Keratinocyte (primary cell): ENCODE measurements at regions not wholly inside any gene's neighbourhood (a gene's known extent, or its start where the extent isn't known, plus 50 kb on each side); places are given as distances from the start of the nearest gene placed in this dataset.

ENCODE experiments used
- DNase-seq: peaks from one replicate; pipeline ENCODE4 v3.0.0-alpha.2; 2011; ENCODE audit warnings: low read depth, missing footprints, low spot score
- FAIRE-seq: peaks from 2 replicates; lab custom pipeline; 2011; peaks lifted over from hg19 to GRCh38; lab: Jason Lieb, UNC
- H2AFZ ChIP-seq: 2 replicates; pipeline ENCODE4 v1.6.0; 2012; ENCODE audit warnings: low read length, control low read depth, inconsistent platforms; ENCODE audit not compliant: control insufficient read depth
- H3K27ac ChIP-seq: 2 replicates; pipeline ENCODE4 v1.5.1; 2011; ENCODE audit warnings: low read length; ENCODE audit not compliant: control insufficient read depth, insufficient read depth
- H3K27me3 ChIP-seq: 3 replicates; pipeline ENCODE4 v1.6.0; 2011; ENCODE audit warnings: low read length; ENCODE audit not compliant: control insufficient read depth, insufficient read depth; ENCODE audit errors: extremely low read depth
- H3K36me3 ChIP-seq, 2 experiments: 2 replicates in 1 of 2; 3 replicates in 1 of 2; pipeline ENCODE4 v1.5.1; 2011; ENCODE audit warnings: low read length in 2 of 2, mild to moderate bottlenecking in 1 of 2; ENCODE audit not compliant: control insufficient read depth in 2 of 2, insufficient read depth in 2 of 2; ENCODE audit errors: extremely low read depth in 1 of 2
- H3K4me1 ChIP-seq: 3 replicates; pipeline ENCODE4 v1.5.1; 2011; ENCODE audit warnings: low read length; ENCODE audit not compliant: control insufficient read depth, insufficient read depth; ENCODE audit errors: extremely low read depth
- H3K4me2 ChIP-seq: 3 replicates; pipeline ENCODE4 v1.6.0; 2011; ENCODE audit warnings: low read depth, low read length; ENCODE audit not compliant: control insufficient read depth, insufficient read depth; ENCODE audit errors: extremely low read depth
- H3K4me3 ChIP-seq, 3 experiments: fragments of 200-600 bp in 1 of 3; sonication (generic) in 1 of 3; 2 replicates in 2 of 3; 3 replicates in 1 of 3; pipeline ENCODE4 v1.5.1; 2011 to 2016; ENCODE audit warnings: low read length in 3 of 3, mild to moderate bottlenecking in 3 of 3, control low read depth in 2 of 3, inconsistent platforms in 1 of 3, low read depth in 1 of 3, mixed read lengths in 1 of 3, mixed run types in 1 of 3, moderate library complexity in 1 of 3; ENCODE audit not compliant: control insufficient read depth in 2 of 3, insufficient read depth in 2 of 3; ENCODE audit errors: extremely low read depth in 1 of 3
- H3K79me2 ChIP-seq: 2 replicates; pipeline ENCODE4 v1.6.0; 2012; ENCODE audit warnings: low read length; ENCODE audit not compliant: control insufficient read depth, insufficient read depth
- H3K9ac ChIP-seq: 3 replicates; pipeline ENCODE4 v1.6.0; 2011; ENCODE audit warnings: low read length; ENCODE audit not compliant: control insufficient read depth, insufficient read depth; ENCODE audit errors: extremely low read depth
- H3K9me1 ChIP-seq: 3 replicates; pipeline ENCODE4 v1.6.0; 2011; ENCODE audit warnings: low read length; ENCODE audit not compliant: control insufficient read depth, insufficient read depth; ENCODE audit errors: extremely low read depth
- H3K9me3 ChIP-seq: 2 replicates; pipeline ENCODE4 v1.5.1; 2012; ENCODE audit warnings: low read depth, low read length; ENCODE audit not compliant: control insufficient read depth
- H4K20me1 ChIP-seq: 3 replicates; pipeline ENCODE4 v1.6.0; 2011; ENCODE audit warnings: low read length; ENCODE audit not compliant: control insufficient read depth, insufficient read depth; ENCODE audit errors: extremely low read depth
- EZH2 ChIP-seq: IDR thresholded peaks from one replicate; pipeline ENCODE4 v1.6.1; 2012; ENCODE audit warnings: inconsistent platforms, mild to moderate bottlenecking, low read length, moderate library complexity
- dilution Hi-C: fragments of 300-500 bp; cut with MboI; formaldehyde crosslinking; loops from one replicate; pipeline ENCODE4 v1.7.0; 2020; ENCODE audit warnings: low sequenced_read_pairs; ENCODE audit not compliant: extremely low pct_ligation_motif_present
- TF ChIP-seq, protein P1 (sequence below), 3 experiments: IDR thresholded peaks in 1 of 3; conservative IDR thresholded peaks in 1 of 3; optimal IDR thresholded peaks in 1 of 3; 2 replicates in 2 of 3; 3 replicates in 1 of 3; pipeline versions ENCODE3 to v1.5.1; 2011; ENCODE audit warnings: low read length in 3 of 3, mild to moderate bottlenecking in 3 of 3, moderate library complexity in 2 of 3, control low read depth in 1 of 3, inconsistent platforms in 1 of 3; ENCODE audit not compliant: insufficient read depth in 2 of 3; ENCODE audit errors: extremely low read depth in 1 of 3

DNA sequence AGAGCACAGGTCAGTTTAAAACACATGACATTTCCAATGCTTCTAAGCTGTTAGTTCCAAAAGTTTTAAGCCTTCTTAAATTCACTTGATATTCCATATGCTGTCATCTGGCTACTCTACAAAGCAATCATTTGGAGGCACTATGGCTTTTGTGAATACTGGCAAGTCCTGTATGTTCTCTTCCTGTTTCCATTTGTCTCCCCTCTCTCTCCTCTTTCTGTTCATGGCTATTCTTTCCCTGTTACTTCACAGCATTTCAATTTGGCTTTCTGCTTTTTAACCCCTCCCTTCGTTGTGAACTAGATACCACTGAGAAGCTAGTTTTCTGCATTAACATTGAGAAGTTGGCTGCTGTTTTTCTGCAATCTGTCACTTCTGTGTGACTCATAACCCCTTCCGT is 1337.2 kb upstream of the CELF4 start:
- H3K79me2 ChIP-seq: no peaks in the 10 kb centered on the region
- dilution Hi-C loops: no loop called here
- no peak for TF ChIP-seq EZH2
- TF ChIP-seq, protein P1, sequence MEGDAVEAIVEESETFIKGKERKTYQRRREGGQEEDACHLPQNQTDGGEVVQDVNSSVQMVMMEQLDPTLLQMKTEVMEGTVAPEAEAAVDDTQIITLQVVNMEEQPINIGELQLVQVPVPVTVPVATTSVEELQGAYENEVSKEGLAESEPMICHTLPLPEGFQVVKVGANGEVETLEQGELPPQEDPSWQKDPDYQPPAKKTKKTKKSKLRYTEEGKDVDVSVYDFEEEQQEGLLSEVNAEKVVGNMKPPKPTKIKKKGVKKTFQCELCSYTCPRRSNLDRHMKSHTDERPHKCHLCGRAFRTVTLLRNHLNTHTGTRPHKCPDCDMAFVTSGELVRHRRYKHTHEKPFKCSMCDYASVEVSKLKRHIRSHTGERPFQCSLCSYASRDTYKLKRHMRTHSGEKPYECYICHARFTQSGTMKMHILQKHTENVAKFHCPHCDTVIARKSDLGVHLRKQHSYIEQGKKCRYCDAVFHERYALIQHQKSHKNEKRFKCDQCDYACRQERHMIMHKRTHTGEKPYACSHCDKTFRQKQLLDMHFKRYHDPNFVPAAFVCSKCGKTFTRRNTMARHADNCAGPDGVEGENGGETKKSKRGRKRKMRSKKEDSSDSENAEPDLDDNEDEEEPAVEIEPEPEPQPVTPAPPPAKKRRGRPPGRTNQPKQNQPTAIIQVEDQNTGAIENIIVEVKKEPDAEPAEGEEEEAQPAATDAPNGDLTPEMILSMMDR (optimal IDR thresholded peaks at IDR 0.05 in 1 of 3, IDR thresholded peaks at IDR 0.05 in 1 of 3, conservative IDR thresholded peaks at IDR 0.05 in 1 of 3; ENCODE audit: extremely low read depth in 1 of 3, insufficient read depth in 2 of 3, low read length in 3 of 3): no peak
- no peaks in the 10 kb centered on the region for H4K20me1 ChIP-seq
- DNase-seq: no peak
- H3K4me3 ChIP-seq: no peak overlapping the region
- no peak overlapping the region for H3K9ac ChIP-seq
- H3K4me1 ChIP-seq: no peaks in the 10 kb centered on the region
- no peak overlapping the region for H2AFZ ChIP-seq
- no peak for FAIRE-seq
- no peaks in the 10 kb centered on the region for H3K27me3 ChIP-seq
- no peaks in the 10 kb centered on the region for H3K9me1 ChIP-seq
- no peaks in the 10 kb centered on the region for H3K9me3 ChIP-seq
- H3K36me3 ChIP-seq: no peaks in the 10 kb centered on the region
- H3K4me2 ChIP-seq: no peak overlapping the region
- H3K27ac ChIP-seq: no peak overlapping the region

GRCh38 chr18:38900445-38900844 is 1334.8 kb upstream of the CELF4 start:
- Histone ChIP-seq H3K9me3 (no peaks in the 10 kb centered on the region), H3K27me3 (no peaks in the 10 kb centered on the region), H2AFZ (no peak overlapping the region), H3K9me1 (no peaks in the 10 kb centered on the region), H3K79me2 (no peaks in the 10 kb centered on the region), H3K4me3 (no peak overlapping the region), H4K20me1 (no peaks in the 10 kb centered on the region), H3K4me2 (no peak overlapping the region), H3K9ac (no peak overlapping the region), H3K36me3 (no peaks in the 10 kb centered on the region), H3K27ac (no peak overlapping the region), H3K4me1 (no peaks in the 10 kb centered on the region)
- TF ChIP-seq, protein P1 (optimal IDR thresholded peaks at IDR 0.05 in 1 of 3, IDR thresholded peaks at IDR 0.05 in 1 of 3, conservative IDR thresholded peaks at IDR 0.05 in 1 of 3; ENCODE audit: extremely low read depth in 1 of 3, insufficient read depth in 2 of 3, low read length in 3 of 3): no peak
- FAIRE-seq (no peak), DNase-seq (no peak)
- dilution Hi-C loops: no loop called here
